ENCODE measurements at regions not wholly inside any gene's neighbourhood (a gene's known extent, or its start where the extent isn't known, plus 50 kb on each side); places are given as distances from the start of the nearest gene placed in this dataset.
A peak's percentile ranks its signal among the peaks of the same experiment; 100 is the strongest.

DNA sequence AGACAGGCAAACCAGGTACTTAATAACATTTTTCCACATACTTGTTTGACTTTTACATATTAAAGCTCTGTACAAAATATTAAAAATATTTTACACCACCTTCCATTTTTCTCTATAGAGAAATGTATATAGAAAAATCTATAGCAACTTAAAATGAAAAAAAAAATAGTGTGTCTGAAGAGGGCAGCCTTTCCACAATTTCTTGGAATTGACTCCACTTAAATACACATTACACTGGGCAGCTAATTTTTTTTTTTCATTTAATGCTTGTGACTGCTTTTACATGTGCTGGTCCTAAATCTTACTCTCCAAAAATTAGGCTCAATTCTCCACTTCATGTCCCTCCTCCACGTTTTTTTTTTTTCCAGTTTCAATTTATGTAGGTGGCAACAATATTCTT is 427.0 kb upstream of the RBMS3 start:
- Histone ChIP-seq H3K36me3 (ENCODE audit: control insufficient read depth, low read length) (no peaks in the 10 kb centered on the region), H3K27ac (ENCODE audit: low read depth, low read length) (no peak overlapping the region), H4K20me1 (ENCODE audit: control insufficient read depth, insufficient read depth, low read depth, low read length) (no peaks in the 10 kb centered on the region), H3F3A (ENCODE audit: control insufficient read depth, insufficient read depth) (no peaks in the 10 kb centered on the region), H3K4me3 (ENCODE audit: low read length) (no peak overlapping the region), H3K9me3 (ENCODE audit: control insufficient read depth, insufficient read depth, low read length) (no peaks in the 10 kb centered on the region), H3K79me2 (ENCODE audit: control insufficient read depth, low read length) (no peaks in the 10 kb centered on the region), H3K4me2 (ENCODE audit: low read length) (no peak overlapping the region), H3K27me3 (ENCODE audit: control insufficient read depth, low read length) (peaks cover 3% of the 10 kb centered on the region; the same call in 1 of the 2 replicates), H3K4me1 (ENCODE audit: control insufficient read depth, low read length) (no peaks in the 10 kb centered on the region), H3K9me2 (replicated peaks; ENCODE audit: control insufficient read depth, low read length) (no peaks in the 10 kb centered on the region)
- TF ChIP-seq EZH2phosphoT487 (IDR thresholded peaks at IDR 0.05; ENCODE audit: borderline replicate concordance, low read length), result no peak
- TF ChIP-seq, protein P1, sequence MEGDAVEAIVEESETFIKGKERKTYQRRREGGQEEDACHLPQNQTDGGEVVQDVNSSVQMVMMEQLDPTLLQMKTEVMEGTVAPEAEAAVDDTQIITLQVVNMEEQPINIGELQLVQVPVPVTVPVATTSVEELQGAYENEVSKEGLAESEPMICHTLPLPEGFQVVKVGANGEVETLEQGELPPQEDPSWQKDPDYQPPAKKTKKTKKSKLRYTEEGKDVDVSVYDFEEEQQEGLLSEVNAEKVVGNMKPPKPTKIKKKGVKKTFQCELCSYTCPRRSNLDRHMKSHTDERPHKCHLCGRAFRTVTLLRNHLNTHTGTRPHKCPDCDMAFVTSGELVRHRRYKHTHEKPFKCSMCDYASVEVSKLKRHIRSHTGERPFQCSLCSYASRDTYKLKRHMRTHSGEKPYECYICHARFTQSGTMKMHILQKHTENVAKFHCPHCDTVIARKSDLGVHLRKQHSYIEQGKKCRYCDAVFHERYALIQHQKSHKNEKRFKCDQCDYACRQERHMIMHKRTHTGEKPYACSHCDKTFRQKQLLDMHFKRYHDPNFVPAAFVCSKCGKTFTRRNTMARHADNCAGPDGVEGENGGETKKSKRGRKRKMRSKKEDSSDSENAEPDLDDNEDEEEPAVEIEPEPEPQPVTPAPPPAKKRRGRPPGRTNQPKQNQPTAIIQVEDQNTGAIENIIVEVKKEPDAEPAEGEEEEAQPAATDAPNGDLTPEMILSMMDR (IDR thresholded peaks at IDR 0.05; ENCODE audit: low read depth, low read length, poor library complexity, severe bottlenecking), result peak; percentile 17

DNA sequence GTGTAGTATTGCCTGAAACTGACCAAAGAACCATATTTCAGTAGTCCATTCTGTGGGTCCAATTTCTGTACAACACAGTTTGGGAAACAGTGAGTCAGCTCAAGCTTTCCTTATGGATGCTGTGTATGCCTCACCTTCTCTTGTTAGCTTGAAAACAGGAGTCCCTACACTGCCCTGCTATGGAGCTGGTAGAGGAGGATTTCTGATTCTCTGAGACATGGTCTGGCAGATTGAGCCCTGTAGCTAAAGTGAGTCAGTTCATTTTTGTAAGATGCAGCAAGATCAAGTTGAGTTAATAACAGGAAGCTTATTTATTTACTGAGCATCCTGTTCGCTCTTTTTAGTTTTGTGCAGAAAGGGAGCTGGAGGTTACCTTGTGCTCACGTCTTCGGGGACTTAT is 424.1 kb upstream of the RBMS3 start:
- H3K4me2 ChIP-seq (ENCODE audit: low read length), result no peak overlapping the region
- TF ChIP-seq, protein P1 (IDR thresholded peaks at IDR 0.05; ENCODE audit: low read depth, low read length, poor library complexity, severe bottlenecking), result no peak
- no peak for TF ChIP-seq EZH2phosphoT487 (IDR thresholded peaks at IDR 0.05; ENCODE audit: borderline replicate concordance, low read length)
- no peaks in the 10 kb centered on the region for H3K79me2 ChIP-seq (ENCODE audit: control insufficient read depth, low read length)
- no peaks in the 10 kb centered on the region for H4K20me1 ChIP-seq (ENCODE audit: control insufficient read depth, insufficient read depth, low read depth, low read length)
- no peaks in the 10 kb centered on the region for H3F3A ChIP-seq (ENCODE audit: control insufficient read depth, insufficient read depth)
- no peaks in the 10 kb centered on the region for H3K4me1 ChIP-seq (ENCODE audit: control insufficient read depth, low read length)
- no peaks in the 10 kb centered on the region for H3K9me2 ChIP-seq (replicated peaks; ENCODE audit: control insufficient read depth, low read length)
- no peak overlapping the region for H3K27ac ChIP-seq (ENCODE audit: low read depth, low read length)
- no peaks in the 10 kb centered on the region for H3K36me3 ChIP-seq (ENCODE audit: control insufficient read depth, low read length)
- H3K27me3 ChIP-seq (ENCODE audit: control insufficient read depth, low read length), result peaks cover 3% of the 10 kb centered on the region; the same call in 1 of the 2 replicates
- H3K4me3 ChIP-seq (ENCODE audit: low read length), result no peak overlapping the region
- H3K9me3 ChIP-seq (ENCODE audit: control insufficient read depth, insufficient read depth, low read length), result no peaks in the 10 kb centered on the region

- H3K27ac ChIP-seq (ENCODE audit: low read depth, low read length), result no peak overlapping the region
- no peak overlapping the region for H3K4me2 ChIP-seq (ENCODE audit: low read length)
- TF ChIP-seq, protein P1 (IDR thresholded peaks at IDR 0.05; ENCODE audit: low read depth, low read length, poor library complexity, severe bottlenecking), result no peak
- TF ChIP-seq EZH2phosphoT487 (IDR thresholded peaks at IDR 0.05; ENCODE audit: borderline replicate concordance, low read length), result no peak
- no peaks in the 10 kb centered on the region for H4K20me1 ChIP-seq (ENCODE audit: control insufficient read depth, insufficient read depth, low read depth, low read length)
- no peaks in the 10 kb centered on the region for H3K27me3 ChIP-seq (ENCODE audit: control insufficient read depth, low read length)
- no peaks in the 10 kb centered on the region for H3K79me2 ChIP-seq (ENCODE audit: control insufficient read depth, low read length)
- no peak overlapping the region for H3K4me3 ChIP-seq (ENCODE audit: low read length)
- H3K4me1 ChIP-seq (ENCODE audit: control insufficient read depth, low read length), result no peaks in the 10 kb centered on the region
- no peaks in the 10 kb centered on the region for H3F3A ChIP-seq (ENCODE audit: control insufficient read depth, insufficient read depth)
- H3K9me2 ChIP-seq (replicated peaks; ENCODE audit: control insufficient read depth, low read length), result no peaks in the 10 kb centered on the region
- no peaks in the 10 kb centered on the region for H3K9me3 ChIP-seq (ENCODE audit: control insufficient read depth, insufficient read depth, low read length)
- H3K36me3 ChIP-seq (ENCODE audit: control insufficient read depth, low read length), result no peaks in the 10 kb centered on the region
These were observed 421.0 kb upstream of the RBMS3 start for GRCh38 chr3:28859897-28860296.

DNA sequence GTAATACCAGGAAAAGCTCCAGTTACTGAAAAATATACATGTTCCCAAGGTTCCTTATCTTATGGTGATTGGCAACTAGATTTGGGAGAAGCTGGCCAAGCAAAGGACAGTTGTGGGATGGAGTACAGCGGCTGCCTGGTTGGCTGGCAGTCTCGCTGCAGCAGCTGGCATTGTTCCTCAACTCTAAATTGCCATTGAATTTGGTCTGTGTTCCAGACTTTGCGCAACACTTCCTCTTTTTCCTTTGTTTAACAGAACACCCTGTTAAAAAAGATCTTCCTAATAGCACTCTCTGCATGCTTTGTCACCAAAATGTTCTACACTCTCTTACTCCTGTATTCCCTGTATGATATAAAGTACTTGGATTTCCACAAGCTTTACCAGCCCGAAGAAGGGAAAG is 420.6 kb upstream of the RBMS3 start:
- TF ChIP-seq, protein P1 (IDR thresholded peaks at IDR 0.05; ENCODE audit: low read depth, low read length, poor library complexity, severe bottlenecking), result no peak
- TF ChIP-seq EZH2phosphoT487 (IDR thresholded peaks at IDR 0.05; ENCODE audit: borderline replicate concordance, low read length), result no peak
- H3K27me3 ChIP-seq (ENCODE audit: control insufficient read depth, low read length), result no peaks in the 10 kb centered on the region
- H3K4me2 ChIP-seq (ENCODE audit: low read length), result no peak overlapping the region
- no peaks in the 10 kb centered on the region for H4K20me1 ChIP-seq (ENCODE audit: control insufficient read depth, insufficient read depth, low read depth, low read length)
- no peaks in the 10 kb centered on the region for H3K4me1 ChIP-seq (ENCODE audit: control insufficient read depth, low read length)
- no peak overlapping the region for H3K4me3 ChIP-seq (ENCODE audit: low read length)
- no peaks in the 10 kb centered on the region for H3K36me3 ChIP-seq (ENCODE audit: control insufficient read depth, low read length)
- no peak overlapping the region for H3K27ac ChIP-seq (ENCODE audit: low read depth, low read length)
- H3K9me2 ChIP-seq (replicated peaks; ENCODE audit: control insufficient read depth, low read length), result no peaks in the 10 kb centered on the region
- no peaks in the 10 kb centered on the region for H3K79me2 ChIP-seq (ENCODE audit: control insufficient read depth, low read length)
- no peaks in the 10 kb centered on the region for H3K9me3 ChIP-seq (ENCODE audit: control insufficient read depth, insufficient read depth, low read length)
- H3F3A ChIP-seq (ENCODE audit: control insufficient read depth, insufficient read depth), result no peaks in the 10 kb centered on the region

Measured in DOHH2 (cell line).